NCI-H2227 (cell line): ENCODE measurements at regions not wholly inside any gene's neighbourhood (a gene's known extent, or its start where the extent isn't known, plus 50 kb on each side); places are given as distances from the start of the nearest gene placed in this dataset.

Experiments
- DNase-seq: peaks from one replicate; lab custom pipeline; 2025; ENCODE audit not compliant: unreplicated experiment; lab: John Stamatoyannopoulos, UW

- DNase-seq, result no peak
Measured at GRCh38 chr3:116848248-116848829, 138.8 kb downstream of the TUSC7 start.

- no peak for DNase-seq
Measured at GRCh38 chr3:116849261-116849688, 139.7 kb downstream of the TUSC7 start.

GRCh38 chr3:116852803-116853202, 143.2 kb downstream of the TUSC7 start:
- DNase-seq, result no peak

- DNase-seq, result no peak
Measured at GRCh38 chr3:116863270-116863770, 153.7 kb downstream of the TUSC7 start.

GRCh38 chr3:116863822-116864589, 154.4 kb downstream of the TUSC7 start:
- peak; percentile 72 for DNase-seq

GRCh38 chr3:116864590-116864927, 155.0 kb downstream of the TUSC7 start:
- no peak for DNase-seq

GRCh38 chr3:116870379-116870778, 160.8 kb downstream of the TUSC7 start:
- DNase-seq, result peak; percentile 38

- no peak for DNase-seq
Measured at GRCh38 chr3:116871905-116872304, 162.3 kb downstream of the TUSC7 start.

- no peak for DNase-seq
Measured at GRCh38 chr3:116872688-116873087, 163.1 kb downstream of the TUSC7 start.

GRCh38 chr3:116873142-116873541, 163.6 kb downstream of the TUSC7 start:
- no peak for DNase-seq

GRCh38 chr3:116877968-116878367, 168.4 kb downstream of the TUSC7 start:
- DNase-seq, result no peak

GRCh38 chr3:116886202-116886893, 176.8 kb downstream of the TUSC7 start:
- DNase-seq, result no peak

- DNase-seq, result no peak
Measured at GRCh38 chr3:116896116-116896515, 186.5 kb downstream of the TUSC7 start.

- DNase-seq, result no peak
Measured at GRCh38 chr3:116897382-116897781, 187.8 kb downstream of the TUSC7 start.

GRCh38 chr3:116899253-116899652, 189.7 kb downstream of the TUSC7 start:
- no peak for DNase-seq

- no peak for DNase-seq
Measured at GRCh38 chr3:116905334-116905733, 195.8 kb downstream of the TUSC7 start.

- DNase-seq, result no peak
Measured at GRCh38 chr3:116905794-116906193, 196.2 kb downstream of the TUSC7 start.

GRCh38 chr3:116912116-116912515, 202.5 kb downstream of the TUSC7 start:
- DNase-seq, result no peak

- no peak for DNase-seq
Measured at GRCh38 chr3:116914004-116914403, 204.4 kb downstream of the TUSC7 start.

GRCh38 chr3:116916836-116917235, 207.3 kb downstream of the TUSC7 start:
- DNase-seq, result no peak

- DNase-seq, result no peak
Measured at GRCh38 chr3:116920826-116921610, 211.4 kb downstream of the TUSC7 start.
